ENCODE measurements at regions not wholly inside any gene's neighbourhood (a gene's known extent, or its start where the extent isn't known, plus 50 kb on each side); places are given as distances from the start of the nearest gene placed in this dataset.
A peak's percentile ranks its signal among the peaks of the same experiment; 100 is the strongest.

GRCh38 chr13:87777387-87777786 is 106.2 kb downstream of the SLITRK5 start:
- no peak for ATAC-seq

GRCh38 chr13:87778128-87778527 is 107.0 kb downstream of the SLITRK5 start:
- DNase-seq (ENCODE audit: low read depth, low spot score), result no peak
- no peak overlapping the region for H3K4me3 ChIP-seq (replicated peaks in 1 of 2; ENCODE audit: low read depth in 1 of 2, low read length in 2 of 2)
- ATAC-seq, result no peak
- H3K36me3 ChIP-seq (ENCODE audit: control insufficient read depth in 1 of 2, insufficient read depth in 2 of 2, low read length in 2 of 2), result no peaks in the 10 kb centered on the region
- POLR2A ChIA-PET, result no interaction called here
- H4K20me1 ChIP-seq (ENCODE audit: insufficient read depth), result no peaks in the 10 kb centered on the region
- no peaks in the 10 kb centered on the region for H3K9me2 ChIP-seq (ENCODE audit: insufficient read depth)
- no peaks in the 10 kb centered on the region for H3K27me3 ChIP-seq (ENCODE audit: insufficient read depth, low read length)
- no peaks in the 10 kb centered on the region for H3K9me3 ChIP-seq (ENCODE audit: control insufficient read depth in 1 of 2, insufficient read depth in 1 of 2, low read depth in 1 of 2, low read length in 2 of 2)
- intact Hi-C loops (cut with micrococcal nuclease), result no loop called here
- H3K4me1 ChIP-seq (ENCODE audit: control insufficient read depth in 1 of 2, insufficient read depth in 2 of 2, low read length in 2 of 2), result no peaks in the 10 kb centered on the region
- H2AFZ ChIP-seq (ENCODE audit: low read depth, low read length, poor library complexity, severe bottlenecking), result no peak overlapping the region
- CTCF ChIA-PET, result no interaction called here
- no peak overlapping the region for H3K9ac ChIP-seq (ENCODE audit: low read length)
- no peak overlapping the region for H3K27ac ChIP-seq (ENCODE audit: low read depth, low read length)
- BruUV-seq (replicated peaks), result no TSS peak
- no peak for TF ChIP-seq SRF (IDR thresholded peaks at IDR 0.05; ENCODE audit: low read depth)
- no peak for TF ChIP-seq POLR2A (IDR thresholded peaks at IDR 0.05; ENCODE audit: borderline replicate concordance, extremely low read depth, insufficient read depth, insufficient read length)
- TF ChIP-seq MAX (IDR thresholded peaks at IDR 0.05), result no peak
- no peak for TF ChIP-seq ZNF274 (IDR thresholded peaks at IDR 0.05; ENCODE audit: low read depth, low read length)
- TF ChIP-seq SIN3A (IDR thresholded peaks at IDR 0.05; ENCODE audit: low read depth), result no peak
- no peak for TF ChIP-seq ELF1 (IDR thresholded peaks at IDR 0.05; ENCODE audit: borderline replicate concordance, low read depth)
- no peak for TF ChIP-seq CTCF (IDR thresholded peaks at IDR 0.05 in 2 of 3, conservative IDR thresholded peaks at IDR 0.05 in 1 of 3; ENCODE audit: borderline replicate concordance in 1 of 3, insufficient read depth in 1 of 3, low read depth in 2 of 3, low read length in 2 of 3)
- no peak for TF ChIP-seq YY1 (IDR thresholded peaks at IDR 0.05; ENCODE audit: extremely low read depth, insufficient replicate concordance, low read depth, low read length)
- TF ChIP-seq ATF3 (IDR thresholded peaks at IDR 0.05), result no peak
- TF ChIP-seq JUND (IDR thresholded peaks at IDR 0.05), result no peak
- TF ChIP-seq EZH2 (IDR thresholded peaks at IDR 0.05), result no peak
- TF ChIP-seq SP1 (IDR thresholded peaks at IDR 0.05; ENCODE audit: low read depth), result no peak
- no peak for TF ChIP-seq EGR1 (IDR thresholded peaks at IDR 0.05; ENCODE audit: low read depth)
- H3K4me2 ChIP-seq (ENCODE audit: low read length), result no peak overlapping the region
- H3K79me2 ChIP-seq (ENCODE audit: insufficient read depth, low read length), result no peaks in the 10 kb centered on the region
- RAD21 ChIA-PET (ENCODE audit: low non-redundant PET in 1 of 2, low total read pairs in 2 of 2, uncharacterized antibody in 2 of 2, unreplicated experiment in 2 of 2), result no interaction called here

More at GRCh38 chr13:87777387-87777786, 106.2 kb downstream of the SLITRK5 start:
- H3K79me2 ChIP-seq (ENCODE audit: insufficient read depth, low read length), result no peaks in the 10 kb centered on the region
- DNase-seq (ENCODE audit: low read depth, low spot score), result no peak
- no peak overlapping the region for H3K27ac ChIP-seq (ENCODE audit: low read depth, low read length)
- ChIA-PET CTCF (no interaction called here), POLR2A (no interaction called here), RAD21 (ENCODE audit: low non-redundant PET in 1 of 2, low total read pairs in 2 of 2, uncharacterized antibody in 2 of 2, unreplicated experiment in 2 of 2) (no interaction called here)
- H3K36me3 ChIP-seq (ENCODE audit: control insufficient read depth in 1 of 2, insufficient read depth in 2 of 2, low read length in 2 of 2), result no peaks in the 10 kb centered on the region
- TF ChIP-seq SRF (IDR thresholded peaks at IDR 0.05; ENCODE audit: low read depth) (no peak), JUND (IDR thresholded peaks at IDR 0.05) (no peak), TCF7L2 (IDR thresholded peaks at IDR 0.05; ENCODE audit: borderline replicate concordance, extremely low read depth, insufficient read depth, insufficient read length) (peak; percentile 81), CTCF (IDR thresholded peaks at IDR 0.05 in 2 of 3, conservative IDR thresholded peaks at IDR 0.05 in 1 of 3; ENCODE audit: borderline replicate concordance in 1 of 3, insufficient read depth in 1 of 3, low read depth in 2 of 3, low read length in 2 of 3) (peak in 1 of 3 experiments; percentile 17; a peak in 1 of 6 replicates)
- H3K27me3 ChIP-seq (ENCODE audit: insufficient read depth, low read length), result no peaks in the 10 kb centered on the region
- BruUV-seq (replicated peaks), result no TSS peak
- no peak overlapping the region for H3K9ac ChIP-seq (ENCODE audit: low read length)
- no peaks in the 10 kb centered on the region for H4K20me1 ChIP-seq (ENCODE audit: insufficient read depth)
- H3K4me1 ChIP-seq (ENCODE audit: control insufficient read depth in 1 of 2, insufficient read depth in 2 of 2, low read length in 2 of 2), result no peaks in the 10 kb centered on the region
- no peak overlapping the region for H3K4me3 ChIP-seq (replicated peaks in 1 of 2; ENCODE audit: low read depth in 1 of 2, low read length in 2 of 2)
- no peaks in the 10 kb centered on the region for H3K9me2 ChIP-seq (ENCODE audit: insufficient read depth)
- intact Hi-C loops (cut with micrococcal nuclease), result no loop called here
- H3K9me3 ChIP-seq (ENCODE audit: control insufficient read depth in 1 of 2, insufficient read depth in 1 of 2, low read depth in 1 of 2, low read length in 2 of 2), result no peaks in the 10 kb centered on the region
- no peak overlapping the region for H3K4me2 ChIP-seq (ENCODE audit: low read length)
- no peak overlapping the region for H2AFZ ChIP-seq (ENCODE audit: low read depth, low read length, poor library complexity, severe bottlenecking)

All from HCT116 (cell line).